C4-2B (cell line): ENCODE measurements at regions not wholly inside any gene's neighbourhood (a gene's known extent, or its start where the extent isn't known, plus 50 kb on each side); places are given as distances from the start of the nearest gene placed in this dataset.

Experiments
- H3K27ac ChIP-seq: fragments of 450-650 bp; 2 replicates; pipeline ENCODE4 v1.5.1; 2017
- CTCF ChIP-seq: fragments of 450-650 bp; conservative IDR thresholded peaks from 2 replicates; pipeline ENCODE4 v1.5.1; 2017; ENCODE audit warnings: mild to moderate bottlenecking
- ZFX ChIP-seq: fragments of 450-650 bp; IDR thresholded peaks from 2 replicates; pipeline ENCODE4 v1.6.1; 2017

- no peak for TF ChIP-seq CTCF
- no peak for TF ChIP-seq ZFX
These were observed 661.8 kb downstream of the MATN1 start for GRCh38 chr1:30061292-30062220.

GRCh38 chr1:30060738-30061137, 662.6 kb downstream of the MATN1 start:
- TF ChIP-seq ZFX: no peak
- TF ChIP-seq CTCF: no peak
- H3K27ac ChIP-seq: no peak overlapping the region

More at GRCh38 chr1:30061292-30062220, 661.8 kb downstream of the MATN1 start:
- no peak overlapping the region for H3K27ac ChIP-seq

DNA sequence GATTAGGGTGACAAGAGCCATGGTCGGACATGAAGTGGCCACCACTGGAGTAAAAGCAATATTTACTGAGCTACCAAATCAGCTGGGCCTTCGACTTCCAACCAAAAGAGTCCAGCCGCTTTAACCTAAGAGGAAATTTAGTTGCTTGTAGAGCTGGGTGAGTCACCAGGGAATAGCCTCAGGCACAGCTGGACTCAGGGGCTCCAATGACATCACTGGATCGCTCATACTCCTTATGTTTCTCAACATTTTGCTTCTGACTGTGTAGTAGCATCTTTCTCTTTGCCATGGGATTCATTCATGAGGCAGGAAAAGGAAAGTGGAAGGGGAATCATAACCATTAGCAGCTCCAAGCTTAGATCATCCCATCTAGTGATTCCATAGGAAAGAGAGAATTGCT, 664.4 kb downstream of the MATN1 start:
- TF ChIP-seq CTCF: no peak
- no peak for TF ChIP-seq ZFX

GRCh38 chr1:30054126-30054525, 669.3 kb downstream of the MATN1 start:
- TF ChIP-seq CTCF (no peak), ZFX (no peak)
- no peak overlapping the region for H3K27ac ChIP-seq

More for the DNA sequence above, 664.4 kb downstream of the MATN1 start:
- H3K27ac ChIP-seq: no peak overlapping the region

DNA sequence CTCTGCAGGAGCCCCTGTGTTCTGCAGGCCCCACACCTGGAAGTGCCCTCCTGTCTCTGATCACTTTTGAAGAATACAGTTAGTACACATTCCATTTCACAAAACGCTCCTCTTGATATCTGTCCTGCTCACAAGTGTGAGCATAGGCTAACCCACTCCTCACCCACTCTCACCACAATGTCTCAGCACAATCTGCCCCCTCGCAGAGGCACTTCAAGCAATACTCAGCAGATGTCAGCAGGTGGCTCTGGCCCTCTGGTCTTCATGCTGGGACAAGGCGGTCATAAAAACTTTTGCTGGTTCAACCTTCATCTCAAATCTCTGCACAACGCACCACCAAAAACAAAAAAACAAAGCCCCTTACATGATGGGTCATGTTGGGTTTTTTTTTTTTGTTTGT, 671.2 kb downstream of the MATN1 start:
- no peak for TF ChIP-seq ZFX
- no peak for TF ChIP-seq CTCF
- H3K27ac ChIP-seq: no peak overlapping the region

DNA sequence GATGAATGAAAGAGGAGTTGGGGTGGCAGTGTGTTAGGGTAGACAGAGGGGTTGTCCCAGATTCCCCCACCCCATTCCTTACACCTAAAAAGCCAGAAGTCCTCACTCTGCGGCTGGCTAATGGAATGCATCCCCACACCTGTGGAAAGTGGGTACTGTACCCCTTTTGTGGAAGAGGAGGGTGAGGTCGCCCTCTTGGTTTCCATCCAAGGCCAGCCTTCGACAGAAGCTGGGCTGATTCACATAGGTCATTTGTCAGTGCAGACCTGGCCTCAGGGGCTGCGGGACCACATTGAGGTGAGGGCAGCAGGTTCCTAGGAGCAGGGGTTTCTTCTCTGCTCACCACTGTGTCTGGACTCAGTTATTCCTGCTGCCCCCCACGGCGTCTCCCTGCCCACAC, 671.6 kb downstream of the MATN1 start:
- TF ChIP-seq ZFX (no peak), CTCF (no peak)

GRCh38 chr1:30049748-30050296, 673.6 kb downstream of the MATN1 start:
- TF ChIP-seq CTCF (no peak), ZFX (no peak)

More for the DNA sequence above, 671.6 kb downstream of the MATN1 start:
- H3K27ac ChIP-seq: no peak overlapping the region

More at GRCh38 chr1:30049748-30050296, 673.6 kb downstream of the MATN1 start:
- no peak overlapping the region for H3K27ac ChIP-seq
